ENCODE measurements at regions not wholly inside any gene's neighbourhood (a gene's known extent, or its start where the extent isn't known, plus 50 kb on each side); places are given as distances from the start of the nearest gene placed in this dataset.

DNA sequence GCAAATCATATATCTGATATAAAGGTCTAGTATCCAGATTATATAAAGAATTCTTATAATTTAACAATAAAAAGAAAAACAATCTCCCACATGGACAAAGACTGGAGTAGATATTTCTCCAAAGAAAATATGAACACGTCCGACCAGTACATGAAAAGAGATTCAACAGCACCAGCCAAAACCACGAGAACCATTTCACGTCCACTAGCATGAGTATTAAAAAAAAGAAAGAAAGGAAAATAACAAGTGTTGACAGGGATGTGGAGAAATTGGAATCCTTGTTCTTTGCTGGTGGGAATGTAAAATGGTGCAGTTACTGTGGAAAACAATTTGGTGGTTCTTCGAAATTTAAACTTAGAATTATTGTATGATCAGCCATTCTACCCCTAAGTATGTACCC is 432.7 kb upstream of the TRIB2 start:
- TF ChIP-seq POLR2A (IDR thresholded peaks at IDR 0.05; ENCODE audit: borderline replicate concordance, extremely low read depth, insufficient read depth, insufficient read length) (no peak), POLR2AphosphoS5 (IDR thresholded peaks at IDR 0.05; ENCODE audit: low read depth, low read length) (no peak), ZFX (IDR thresholded peaks at IDR 0.05) (no peak), YY1 (IDR thresholded peaks at IDR 0.05; ENCODE audit: extremely low read depth, insufficient replicate concordance, low read depth, low read length) (no peak)
- TF ChIP-seq, protein P1, sequence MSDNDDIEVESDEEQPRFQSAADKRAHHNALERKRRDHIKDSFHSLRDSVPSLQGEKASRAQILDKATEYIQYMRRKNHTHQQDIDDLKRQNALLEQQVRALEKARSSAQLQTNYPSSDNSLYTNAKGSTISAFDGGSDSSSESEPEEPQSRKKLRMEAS (IDR thresholded peaks at IDR 0.05), result no peak
- TF ChIP-seq, protein P2, sequence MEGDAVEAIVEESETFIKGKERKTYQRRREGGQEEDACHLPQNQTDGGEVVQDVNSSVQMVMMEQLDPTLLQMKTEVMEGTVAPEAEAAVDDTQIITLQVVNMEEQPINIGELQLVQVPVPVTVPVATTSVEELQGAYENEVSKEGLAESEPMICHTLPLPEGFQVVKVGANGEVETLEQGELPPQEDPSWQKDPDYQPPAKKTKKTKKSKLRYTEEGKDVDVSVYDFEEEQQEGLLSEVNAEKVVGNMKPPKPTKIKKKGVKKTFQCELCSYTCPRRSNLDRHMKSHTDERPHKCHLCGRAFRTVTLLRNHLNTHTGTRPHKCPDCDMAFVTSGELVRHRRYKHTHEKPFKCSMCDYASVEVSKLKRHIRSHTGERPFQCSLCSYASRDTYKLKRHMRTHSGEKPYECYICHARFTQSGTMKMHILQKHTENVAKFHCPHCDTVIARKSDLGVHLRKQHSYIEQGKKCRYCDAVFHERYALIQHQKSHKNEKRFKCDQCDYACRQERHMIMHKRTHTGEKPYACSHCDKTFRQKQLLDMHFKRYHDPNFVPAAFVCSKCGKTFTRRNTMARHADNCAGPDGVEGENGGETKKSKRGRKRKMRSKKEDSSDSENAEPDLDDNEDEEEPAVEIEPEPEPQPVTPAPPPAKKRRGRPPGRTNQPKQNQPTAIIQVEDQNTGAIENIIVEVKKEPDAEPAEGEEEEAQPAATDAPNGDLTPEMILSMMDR (IDR thresholded peaks at IDR 0.05 in 2 of 3, conservative IDR thresholded peaks at IDR 0.05 in 1 of 3; ENCODE audit: borderline replicate concordance in 1 of 3, insufficient read depth in 1 of 3, low read depth in 2 of 3, low read length in 2 of 3), result no peak
